HepG2 (cell line): ENCODE measurements at regions not wholly inside any gene's neighbourhood (a gene's known extent, or its start where the extent isn't known, plus 50 kb on each side); places are given as distances from the start of the nearest gene placed in this dataset.

ENCODE experiments used
- ATAC-seq: fragments of 200-7000 bp; cut with Tn5 transposase; 3 replicates; pipeline ENCODE4 v1.9.1; 2020; ENCODE audit warnings: mild to moderate bottlenecking, moderate library complexity
- BruUV-seq: library from RNA; stranded (reverse); fragments of 400-500 nt; replicated peaks from 2 replicates; lab custom pipeline; 2021; lab: Mats Ljungman, UMichigan
- CTCF ChIA-PET: fragments of 300-600 bp; formaldehyde crosslinking; extraction: SDS; loops from one replicate; lab custom pipeline; 2021; ENCODE audit warnings: low total read pairs, inconsistent platforms, low intra/inter-chr PET ratio; lab: Yijun Ruan, JAX
- POLR2A ChIA-PET: fragments of 350-600 bp; sonication (Branson Sonifier 250); formaldehyde crosslinking; loops from one replicate; lab custom pipeline; 2020; ENCODE audit warnings: antibody characterized with exemption, inconsistent platforms; lab: Yijun Ruan, JAX
- DNase-seq: peaks from one replicate; pipeline ENCODE4 v3.0.0-alpha.2; 2015; ENCODE audit warnings: low spot score
- FAIRE-seq: peaks from 3 replicates; lab custom pipeline; 2011; peaks lifted over from hg19 to GRCh38; lab: Jason Lieb, UNC
- H2AFZ ChIP-seq: one replicate; pipeline ENCODE4 v1.6.1; 2011; ENCODE audit warnings: low read length, inconsistent platforms
- H3K27ac ChIP-seq: fragments of 300-600 bp; 3 replicates; pipeline ENCODE4 v1.8.0; 2011; ENCODE audit warnings: mixed run types, mild to moderate bottlenecking, mixed read lengths, low read length, inconsistent platforms; ENCODE audit not compliant: insufficient read depth; ENCODE audit errors: extremely low read length
- H3K27me3 ChIP-seq, 2 experiments: fragments of 200-600 bp in 1 of 2; 2 replicates in 1 of 2; 3 replicates in 1 of 2; pipeline versions ENCODE4 v1.6.0 to v1.8.0; 2011; ENCODE audit warnings: low read length in 2 of 2, mild to moderate bottlenecking in 2 of 2, moderate library complexity in 2 of 2, inconsistent platforms in 1 of 2; ENCODE audit not compliant: insufficient read depth in 2 of 2, control insufficient read depth in 1 of 2
- H3K36me3 ChIP-seq, 2 experiments: fragments of 200-600 bp in 1 of 2; replicated peaks in 1 of 2; 2 replicates in 1 of 2; 3 replicates in 1 of 2; pipeline versions ENCODE4 v1.5.1 to v1.8.0; 2011; ENCODE audit warnings: low read length in 2 of 2, inconsistent platforms in 1 of 2; ENCODE audit not compliant: insufficient read depth in 2 of 2, control insufficient read depth in 1 of 2
- H3K4me1 ChIP-seq: 2 replicates; pipeline ENCODE4 v1.5.1; 2012; ENCODE audit warnings: low read length, inconsistent platforms; ENCODE audit not compliant: insufficient read depth
- H3K4me2 ChIP-seq: 2 replicates; pipeline ENCODE4 v1.6.0; 2011; ENCODE audit warnings: low read depth, low read length, inconsistent platforms
- H3K4me3 ChIP-seq, 3 experiments: fragments of 200-600 bp in 1 of 3; sonication (generic), shearing (Covaris generic) in 1 of 3; replicated peaks in 1 of 3; 2 replicates each; pipeline ENCODE4 v1.5.1; 2011 to 2016; ENCODE audit warnings: low read length in 3 of 3, inconsistent platforms in 2 of 3, low read depth in 2 of 3, mild to moderate bottlenecking in 2 of 3, control low read depth in 1 of 3, mixed read lengths in 1 of 3; ENCODE audit not compliant: insufficient read depth in 1 of 3
- H3K79me2 ChIP-seq: one replicate; pipeline ENCODE4 v1.6.1; 2011; ENCODE audit warnings: low read length, inconsistent platforms; ENCODE audit not compliant: insufficient read depth
- H3K9ac ChIP-seq: 2 replicates; pipeline ENCODE4 v1.6.0; 2011; ENCODE audit warnings: mild to moderate bottlenecking, low read depth, low read length, inconsistent platforms; ENCODE audit not compliant: insufficient read depth
- H3K9me3 ChIP-seq: 2 replicates; pipeline ENCODE4 v1.5.1; 2012; ENCODE audit warnings: mild to moderate bottlenecking, low read length
- H4K20me1 ChIP-seq: 2 replicates; pipeline ENCODE4 v1.6.0; 2011; ENCODE audit warnings: inconsistent platforms, mild to moderate bottlenecking, low read length, moderate library complexity; ENCODE audit not compliant: insufficient read depth
- DMTF1 ChIP-seq: sonication (generic); formaldehyde crosslinking; IDR thresholded peaks from 2 replicates; pipeline ENCODE4 v1.4.0; 2020; ENCODE audit warnings: mild to moderate bottlenecking, missing genetic modification reagents
- FOSL1 ChIP-seq: sonication (generic); formaldehyde crosslinking; IDR thresholded peaks from 2 replicates; pipeline ENCODE4 v1.9.0; 2021; ENCODE audit warnings: missing genetic modification reagents, borderline replicate concordance
- GATAD1 ChIP-seq: IDR thresholded peaks from 2 replicates; pipeline ENCODE4 v1.6.1; 2016; ENCODE audit warnings: missing genetic modification reagents, missing compliant biosample characterization
- HOXD1 ChIP-seq: sonication (generic); formaldehyde crosslinking; IDR thresholded peaks from 2 replicates; pipeline ENCODE4 v1.5.0; 2020; ENCODE audit warnings: missing genetic modification reagents
- NFE2L2 ChIP-seq: fragments of 150-350 bp; IDR thresholded peaks from 2 replicates; pipeline ENCODE4 v1.6.1; 2014; ENCODE audit warnings: low read length
- NR2F2 ChIP-seq: IDR thresholded peaks from 2 replicates; pipeline ENCODE4 v1.6.1; 2012; ENCODE audit warnings: low read depth, inconsistent platforms, borderline replicate concordance
- RBM39 ChIP-seq: fragments of 200-400 bp; formaldehyde crosslinking; IDR thresholded peaks from one replicate; pipeline ENCODE4 v1.6.1; 2018; ENCODE audit warnings: antibody characterized with exemption, mild to moderate bottlenecking, low read depth, low read length; ENCODE audit not compliant: poor library complexity, severe bottlenecking
- REPIN1 ChIP-seq: sonication (generic); formaldehyde crosslinking; IDR thresholded peaks from 2 replicates; pipeline ENCODE4 v1.8.0; 2022; ENCODE audit warnings: missing genetic modification reagents, low read depth, mild to moderate bottlenecking, borderline replicate concordance
- RNF219 ChIP-seq: sonication (generic); formaldehyde crosslinking; IDR thresholded peaks from 2 replicates; pipeline ENCODE4 v1.5.0; 2020; ENCODE audit warnings: mild to moderate bottlenecking, missing genetic modification reagents
- SMYD3 ChIP-seq: sonication (generic); formaldehyde crosslinking; IDR thresholded peaks from 2 replicates; pipeline ENCODE4 v1.8.1; 2023; ENCODE audit warnings: mild to moderate bottlenecking, missing genetic modification reagents
- SSRP1 ChIP-seq: IDR thresholded peaks from 2 replicates; pipeline ENCODE4 v1.6.1; 2016; ENCODE audit warnings: control low read depth
- ZGPAT ChIP-seq: IDR thresholded peaks from 2 replicates; pipeline ENCODE4 v1.6.1; 2016; ENCODE audit warnings: mild to moderate bottlenecking
- ZMAT5 ChIP-seq: sonication (generic); formaldehyde crosslinking; IDR thresholded peaks from 2 replicates; pipeline ENCODE4 v1.5.0; 2020; ENCODE audit warnings: mild to moderate bottlenecking, low read depth, missing genetic modification reagents, borderline replicate concordance
- ZNF607 ChIP-seq: sonication (generic); formaldehyde crosslinking; IDR thresholded peaks from 2 replicates; pipeline ENCODE4 v1.5.1; 2020; ENCODE audit warnings: missing genetic modification reagents, mild to moderate bottlenecking, borderline replicate concordance
- WGBS: methylation state at CpG from one replicate; pipeline ENCODE4 v1.1.6; 2017; ENCODE audit warnings: low lambda C conversion rate; 5-methylcytosine and 5-hydroxymethylcytosine counted together
- in situ Hi-C: cut with HindIII; loops from 2 replicates; pipeline ENCODE4 v1.10.0; 2017; ENCODE audit warnings: low pct_unique_long_range_greater_than_20kb; ENCODE audit not compliant: extremely low pct_ligation_motif_present
- intact Hi-C: fragments of 100-400 bp; cut with micrococcal nuclease; formaldehyde crosslinking; loops from one replicate; pipeline ENCODE4 v1.10.0; 2022; ENCODE audit not compliant: unreplicated experiment

DNA sequence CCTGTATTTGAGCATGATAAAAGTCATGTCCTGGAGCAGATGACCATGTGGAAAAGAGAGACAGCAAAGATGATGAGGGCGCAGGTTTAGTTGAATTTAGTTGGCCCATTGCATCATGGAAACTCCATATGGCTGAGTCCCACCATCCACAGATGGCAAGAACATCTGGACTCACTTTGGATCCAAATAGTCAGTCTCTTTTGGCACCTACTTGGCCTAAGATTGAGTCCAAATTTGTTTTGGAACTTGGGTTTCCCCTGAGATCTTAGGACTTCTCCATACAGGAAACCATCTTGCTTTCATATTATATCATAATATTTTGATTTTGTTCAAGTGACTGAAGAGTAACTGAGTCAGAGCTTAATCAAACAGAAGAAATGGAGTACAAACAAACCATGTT lies 217.5 kb downstream of the DRD1 start:
- DNase-seq, result no peak
- CTCF ChIA-PET, result no interaction called here
- H3K36me3 ChIP-seq, result no peaks in the 10 kb centered on the region
- H3K79me2 ChIP-seq, result no peaks in the 10 kb centered on the region
- H3K4me1 ChIP-seq, result no peaks in the 10 kb centered on the region
- H3K9ac ChIP-seq, result no peak overlapping the region
- no peaks in the 10 kb centered on the region for H3K27me3 ChIP-seq
- no peak overlapping the region for H2AFZ ChIP-seq
- in situ Hi-C loops, result no loop called here
- H3K27ac ChIP-seq, result no peak overlapping the region
- intact Hi-C loops, result no loop called here
- no peak overlapping the region for H3K4me2 ChIP-seq
- BruUV-seq, result no TSS peak
- no peak for TF ChIP-seq FOSL1 (CRISPR knock-in tag)
- no peak for TF ChIP-seq DMTF1 (CRISPR knock-in tag)
- no peak for TF ChIP-seq RNF219
- TF ChIP-seq SSRP1, result no peak
- no peak for TF ChIP-seq REPIN1 (CRISPR knock-in tag)
- no peak for TF ChIP-seq ZNF607 (CRISPR knock-in tag)
- TF ChIP-seq NFE2L2, result no peak
- no peak for TF ChIP-seq GATAD1 (CRISPR knock-in tag)
- TF ChIP-seq ZMAT5 (CRISPR knock-in tag), result no peak
- no peak for TF ChIP-seq NR2F2
- TF ChIP-seq HOXD1, result no peak
- TF ChIP-seq SMYD3 (CRISPR knock-in tag), result no peak
- no peak for TF ChIP-seq RBM39
- no peak for TF ChIP-seq ZGPAT
- 0% methylated on average over 1 of the region's 1 CpG for WGBS
- no peaks in the 10 kb centered on the region for H3K9me3 ChIP-seq
- ATAC-seq, result no peak
- FAIRE-seq, result no peak
- H4K20me1 ChIP-seq, result no peaks in the 10 kb centered on the region
- H3K4me3 ChIP-seq, result no peak overlapping the region
- POLR2A ChIA-PET, result no interaction called here
